HEK293 (cell line): ENCODE measurements at regions not wholly inside any gene's neighbourhood (a gene's known extent, or its start where the extent isn't known, plus 50 kb on each side); places are given as distances from the start of the nearest gene placed in this dataset.

Source experiments
- CTCF ChIA-PET: fragments of 350-600 bp; formaldehyde crosslinking; extraction: SDS; loops from one replicate; lab custom pipeline; 2021; ENCODE audit warnings: antibody characterized with exemption; lab: Yijun Ruan, JAX
- POLR2A ChIA-PET: fragments of 300-600 bp; formaldehyde crosslinking; extraction: SDS; loops from one replicate; lab custom pipeline; 2020; ENCODE audit warnings: antibody characterized with exemption, inconsistent platforms; lab: Yijun Ruan, JAX
- H3K27ac ChIP-seq: fragments of 200-500 bp; sonication (Bioruptor generic); 2 replicates; pipeline ENCODE4 v1.5.1; 2014; ENCODE audit warnings: low read depth, low read length, control low read depth, inconsistent platforms; ENCODE audit errors: extremely low read depth
- H3K36me3 ChIP-seq, 2 experiments: fragments of 200-500 bp in 1 of 2; sonication (Bioruptor generic) in 1 of 2; 1 replicate in 1 of 2; 2 replicates in 1 of 2; pipeline ENCODE4 v1.5.1; 2014 to 2017; ENCODE audit warnings: inconsistent platforms in 2 of 2, low read length in 2 of 2; ENCODE audit not compliant: control insufficient read depth in 2 of 2, insufficient read depth in 1 of 2
- H3K4me1 ChIP-seq: fragments of 200-500 bp; sonication (Bioruptor generic); 2 replicates; pipeline ENCODE4 v1.5.1; 2014; ENCODE audit warnings: mild to moderate bottlenecking, low read length, inconsistent platforms; ENCODE audit not compliant: control insufficient read depth, insufficient read depth
- H3K4me3 ChIP-seq: 2 replicates; pipeline ENCODE4 v1.5.1; 2011; ENCODE audit warnings: low read depth, mild to moderate bottlenecking, control low read depth, low read length, moderate library complexity
- H3K9me3 ChIP-seq: fragments of 200-500 bp; sonication (Bioruptor generic); 2 replicates; pipeline ENCODE4 v1.5.1; 2014; ENCODE audit warnings: low read depth, low read length, inconsistent platforms; ENCODE audit not compliant: control insufficient read depth, insufficient read depth
- KLF1 ChIP-seq: fragments of 450-650 bp; formaldehyde crosslinking; IDR thresholded peaks from 2 replicates; pipeline ENCODE4 v1.5.1; 2016; ENCODE audit warnings: missing biosample characterization, missing genetic modification characterization
- KLF9 ChIP-seq: fragments of 450-650 bp; formaldehyde crosslinking; IDR thresholded peaks from 2 replicates; pipeline ENCODE4 v1.5.1; 2016; ENCODE audit warnings: missing biosample characterization, missing genetic modification characterization, low read depth
- PRDM10 ChIP-seq: fragments of 450-650 bp; formaldehyde crosslinking; IDR thresholded peaks from 2 replicates; pipeline ENCODE4 v1.5.1; 2016; ENCODE audit warnings: missing biosample characterization, missing genetic modification characterization
- REST ChIP-seq: fragments of 450-650 bp; formaldehyde crosslinking; IDR thresholded peaks from 2 replicates; pipeline ENCODE4 v1.5.1; 2016; ENCODE audit warnings: missing biosample characterization, missing genetic modification characterization
- ZBTB44 ChIP-seq: fragments of 450-650 bp; IDR thresholded peaks from 2 replicates; pipeline ENCODE4 v1.5.1; 2018; ENCODE audit warnings: missing biosample characterization, mild to moderate bottlenecking, missing genetic modification characterization
- ZNF140 ChIP-seq: fragments of 450-650 bp; formaldehyde crosslinking; IDR thresholded peaks from 2 replicates; pipeline ENCODE4 v1.5.1; 2016; ENCODE audit warnings: missing biosample characterization, missing genetic modification characterization
- ZNF146 ChIP-seq: fragments of 450-650 bp; formaldehyde crosslinking; IDR thresholded peaks from 2 replicates; pipeline ENCODE4 v1.5.1; 2016; ENCODE audit warnings: missing biosample characterization, missing genetic modification characterization
- ZNF280C ChIP-seq: fragments of 450-650 bp; formaldehyde crosslinking; IDR thresholded peaks from 2 replicates; pipeline ENCODE4 v1.5.1; 2016; ENCODE audit warnings: missing biosample characterization, missing genetic modification characterization
- ZNF280D ChIP-seq: fragments of 450-650 bp; formaldehyde crosslinking; IDR thresholded peaks from 2 replicates; pipeline ENCODE4 v1.5.1; 2016; ENCODE audit warnings: missing biosample characterization, missing genetic modification characterization
- ZNF292 ChIP-seq: fragments of 450-650 bp; formaldehyde crosslinking; IDR thresholded peaks from 2 replicates; pipeline ENCODE4 v1.5.1; 2016; ENCODE audit warnings: low read depth, missing biosample characterization, missing genetic modification characterization, borderline replicate concordance
- ZNF658 ChIP-seq: fragments of 450-650 bp; formaldehyde crosslinking; IDR thresholded peaks from 2 replicates; pipeline ENCODE4; 2016; ENCODE audit warnings: missing biosample characterization, missing genetic modification characterization
- ZNF837 ChIP-seq: fragments of 450-650 bp; formaldehyde crosslinking; IDR thresholded peaks from 2 replicates; pipeline ENCODE4 v1.5.1; 2016; ENCODE audit warnings: missing biosample characterization, missing genetic modification characterization

GRCh38 chr2:215699700-215700538, 264.1 kb upstream of the FN1 start:
- no peaks in the 10 kb centered on the region for H3K4me1 ChIP-seq
- no peak overlapping the region for H3K27ac ChIP-seq
- H3K36me3 ChIP-seq: no peaks in the 10 kb centered on the region
- no peak for TF ChIP-seq ZNF292 (tag by site-specific recombination)
- TF ChIP-seq ZBTB44: no peak
- no peak for TF ChIP-seq KLF9 (tag by site-specific recombination)
- TF ChIP-seq KLF1 (tag by site-specific recombination): no peak
- no peak for TF ChIP-seq PRDM10 (tag by site-specific recombination)
- TF ChIP-seq ZNF280D (tag by site-specific recombination): no peak
- TF ChIP-seq, all 188 proteins: peak for 0
- CTCF ChIA-PET: no interaction called here
- POLR2A ChIA-PET: no interaction called here
- no peak overlapping the region for H3K4me3 ChIP-seq
- H3K9me3 ChIP-seq: no peaks in the 10 kb centered on the region

GRCh38 chr2:215699018-215699417, 263.1 kb upstream of the FN1 start:
- ChIA-PET CTCF (no interaction called here), POLR2A (no interaction called here)
- TF ChIP-seq ZNF658 (tag by site-specific recombination) (no peak), ZNF140 (tag by site-specific recombination) (no peak), ZNF837 (tag by site-specific recombination) (no peak), ZNF146 (no peak), ZNF280C (tag by site-specific recombination) (no peak), REST (no peak)
- Histone ChIP-seq H3K9me3 (no peaks in the 10 kb centered on the region), H3K36me3 (no peaks in the 10 kb centered on the region), H3K4me3 (no peak overlapping the region), H3K4me1 (no peaks in the 10 kb centered on the region), H3K27ac (no peak overlapping the region)
